Astrocyte of the cerebellum (primary cell): ENCODE measurements at regions not wholly inside any gene's neighbourhood (a gene's known extent, or its start where the extent isn't known, plus 50 kb on each side); places are given as distances from the start of the nearest gene placed in this dataset.

Experiments used
- DNase-seq: peaks from one replicate; pipeline ENCODE4 v3.0.0-alpha.2; 2011; ENCODE audit warnings: low read depth
- H3K4me3 ChIP-seq: 2 replicates; pipeline ENCODE4 v1.5.1; 2011; ENCODE audit warnings: mild to moderate bottlenecking, low read depth, low read length, moderate library complexity
- in situ Hi-C: cut with HindIII; loops from 2 replicates; pipeline ENCODE4 v1.10.0; 2017; ENCODE audit warnings: low sequenced_read_pairs
- TF ChIP-seq, protein P1 (sequence below): IDR thresholded peaks from 2 replicates; pipeline ENCODE4 v1.5.1; 2012; ENCODE audit warnings: low read length, low read depth, moderate library complexity, mild to moderate bottlenecking; ENCODE audit errors: missing control alignments

DNA sequence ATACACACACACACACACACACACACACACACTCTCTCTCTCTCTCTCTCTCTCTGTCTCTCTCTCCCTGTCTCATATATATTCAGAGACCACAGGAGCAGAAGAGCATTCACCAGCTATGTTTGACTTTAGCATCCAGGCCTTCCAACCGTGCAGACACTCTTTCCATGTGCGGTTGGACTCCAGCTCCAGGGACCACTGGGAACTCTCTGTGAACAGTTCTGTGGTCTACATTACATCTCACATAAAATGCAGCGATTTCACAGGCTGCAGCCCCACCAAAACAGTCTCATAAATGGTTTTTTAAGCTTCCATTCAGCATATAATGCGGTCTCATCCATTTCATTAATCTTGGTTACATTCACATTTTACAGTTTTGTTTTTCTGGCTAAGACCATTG is 508.4 kb upstream of the SULF2 start:
- in situ Hi-C loops = loop anchor here (10.0 kb wide), 2 partner anchors 509 to 619 kb away; partner anchors contain the start of gene SULF2
- TF ChIP-seq, protein P1, sequence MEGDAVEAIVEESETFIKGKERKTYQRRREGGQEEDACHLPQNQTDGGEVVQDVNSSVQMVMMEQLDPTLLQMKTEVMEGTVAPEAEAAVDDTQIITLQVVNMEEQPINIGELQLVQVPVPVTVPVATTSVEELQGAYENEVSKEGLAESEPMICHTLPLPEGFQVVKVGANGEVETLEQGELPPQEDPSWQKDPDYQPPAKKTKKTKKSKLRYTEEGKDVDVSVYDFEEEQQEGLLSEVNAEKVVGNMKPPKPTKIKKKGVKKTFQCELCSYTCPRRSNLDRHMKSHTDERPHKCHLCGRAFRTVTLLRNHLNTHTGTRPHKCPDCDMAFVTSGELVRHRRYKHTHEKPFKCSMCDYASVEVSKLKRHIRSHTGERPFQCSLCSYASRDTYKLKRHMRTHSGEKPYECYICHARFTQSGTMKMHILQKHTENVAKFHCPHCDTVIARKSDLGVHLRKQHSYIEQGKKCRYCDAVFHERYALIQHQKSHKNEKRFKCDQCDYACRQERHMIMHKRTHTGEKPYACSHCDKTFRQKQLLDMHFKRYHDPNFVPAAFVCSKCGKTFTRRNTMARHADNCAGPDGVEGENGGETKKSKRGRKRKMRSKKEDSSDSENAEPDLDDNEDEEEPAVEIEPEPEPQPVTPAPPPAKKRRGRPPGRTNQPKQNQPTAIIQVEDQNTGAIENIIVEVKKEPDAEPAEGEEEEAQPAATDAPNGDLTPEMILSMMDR = no peak
- DNase-seq = no peak
- no peak overlapping the region for H3K4me3 ChIP-seq

DNA sequence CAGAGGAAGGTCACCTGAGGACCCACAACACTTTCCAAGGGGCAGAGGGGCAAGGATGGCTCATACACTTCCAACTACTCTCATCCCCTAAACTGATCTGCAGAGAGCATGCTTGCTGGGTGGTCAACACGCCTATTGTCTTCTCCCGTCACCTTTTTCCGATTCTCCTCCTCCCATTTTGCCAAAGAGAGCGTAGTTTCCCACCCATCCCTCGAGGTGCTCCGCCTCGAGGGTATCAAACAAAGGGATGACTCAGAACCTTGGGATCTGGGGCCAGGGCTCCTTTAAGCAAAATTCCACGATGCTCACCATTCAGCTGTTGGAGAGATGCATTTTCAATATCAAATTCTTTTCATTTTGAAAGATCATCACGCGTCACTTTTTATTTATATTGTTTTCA is 507.5 kb upstream of the SULF2 start:
- H3K4me3 ChIP-seq = no peak overlapping the region
- TF ChIP-seq, protein P1 = no peak
- no peak for DNase-seq
- in situ Hi-C loops = loop anchor here (10.0 kb wide), 2 partner anchors 508 to 618 kb away; partner anchors contain the start of gene SULF2

DNA sequence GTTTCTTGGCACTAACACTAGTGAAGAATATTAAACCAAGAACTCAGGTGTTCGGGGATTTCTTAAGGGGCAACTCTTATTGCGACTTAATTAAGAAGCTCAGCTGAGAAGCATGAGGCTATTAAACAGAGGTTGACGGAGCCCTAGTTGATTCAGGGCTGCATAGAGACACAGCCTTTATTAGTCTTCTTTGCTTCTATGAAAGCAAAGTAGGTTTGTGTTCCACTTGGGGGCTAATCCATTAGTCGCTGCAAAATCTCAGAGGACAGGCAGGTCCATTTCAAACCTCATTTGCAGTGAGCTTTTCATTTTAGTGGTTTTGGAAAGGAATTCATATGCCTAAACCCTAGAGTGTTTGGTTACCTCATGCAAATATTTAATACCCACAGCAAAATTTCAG is 506.6 kb upstream of the SULF2 start:
- TF ChIP-seq, protein P1 = no peak
- in situ Hi-C loops = loop anchor here (10.0 kb wide), 2 partner anchors 507 to 617 kb away; partner anchors contain the start of gene SULF2
- no peak for DNase-seq
- H3K4me3 ChIP-seq = no peak overlapping the region

DNA sequence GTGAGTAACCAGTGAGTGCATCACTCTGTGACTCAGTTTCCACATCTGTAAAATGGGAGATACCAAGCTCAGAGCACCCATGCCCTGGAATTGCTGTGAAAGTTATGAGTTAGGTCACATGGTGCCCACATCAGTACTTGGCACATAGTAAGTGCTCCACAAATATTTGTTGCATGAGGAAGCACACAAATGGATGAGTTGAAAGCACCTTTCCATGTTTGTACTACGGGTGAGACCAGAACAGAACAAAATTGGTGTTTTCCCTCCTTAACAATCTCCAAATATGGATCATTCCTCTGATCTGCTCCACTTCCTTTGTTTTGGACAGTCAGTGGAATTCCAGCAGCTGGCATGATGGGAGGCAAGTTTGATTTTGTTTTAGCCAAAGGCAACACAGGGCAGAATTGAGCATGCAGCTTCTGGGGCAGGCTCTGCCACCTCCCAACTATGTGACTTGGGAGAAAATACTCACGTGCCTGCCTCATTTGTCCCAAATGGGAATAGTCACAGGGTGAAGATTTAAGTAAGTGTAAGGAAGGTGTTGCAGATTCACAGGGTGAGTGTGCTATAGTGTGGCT is 503.7 kb upstream of the SULF2 start:
- in situ Hi-C loops = no loop called here

DNA sequence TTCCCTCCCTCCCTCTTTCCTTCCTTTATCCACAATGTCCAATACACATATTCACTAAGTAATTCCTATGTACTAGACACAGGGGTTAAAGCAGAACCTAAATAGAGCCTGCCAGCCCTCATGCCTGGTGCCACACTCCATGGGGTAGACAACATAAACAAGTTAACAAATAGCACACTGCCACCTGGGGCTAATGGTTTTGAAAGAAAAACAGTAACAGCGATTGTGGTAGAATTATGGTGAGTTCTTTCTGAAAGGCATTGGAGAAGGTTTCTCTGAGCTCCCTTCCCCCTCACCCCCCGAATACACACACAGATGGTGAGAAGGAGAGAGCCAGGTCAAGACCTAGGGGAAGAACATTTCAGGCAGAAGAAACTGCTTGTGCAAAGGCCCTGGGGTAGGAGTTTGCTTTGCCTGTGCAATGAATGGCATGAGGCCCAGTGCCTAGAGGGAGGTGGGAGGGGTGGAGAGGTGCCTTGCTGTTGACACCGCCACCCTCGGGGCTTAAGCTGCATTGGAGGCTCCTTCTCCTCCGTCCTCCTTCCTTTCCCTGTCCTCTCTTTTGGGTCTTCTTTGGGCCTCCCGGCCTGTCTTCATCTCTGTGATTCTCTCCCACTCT is 502.4 kb upstream of the SULF2 start:
- in situ Hi-C loops = no loop called here
- TF ChIP-seq, protein P1 = no peak
- H3K4me3 ChIP-seq = no peak overlapping the region
- no peak for DNase-seq

More for the DNA sequence above, 503.7 kb upstream of the SULF2 start:
- H3K4me3 ChIP-seq = no peak overlapping the region
- TF ChIP-seq, protein P1 = no peak
- DNase-seq = no peak

DNA sequence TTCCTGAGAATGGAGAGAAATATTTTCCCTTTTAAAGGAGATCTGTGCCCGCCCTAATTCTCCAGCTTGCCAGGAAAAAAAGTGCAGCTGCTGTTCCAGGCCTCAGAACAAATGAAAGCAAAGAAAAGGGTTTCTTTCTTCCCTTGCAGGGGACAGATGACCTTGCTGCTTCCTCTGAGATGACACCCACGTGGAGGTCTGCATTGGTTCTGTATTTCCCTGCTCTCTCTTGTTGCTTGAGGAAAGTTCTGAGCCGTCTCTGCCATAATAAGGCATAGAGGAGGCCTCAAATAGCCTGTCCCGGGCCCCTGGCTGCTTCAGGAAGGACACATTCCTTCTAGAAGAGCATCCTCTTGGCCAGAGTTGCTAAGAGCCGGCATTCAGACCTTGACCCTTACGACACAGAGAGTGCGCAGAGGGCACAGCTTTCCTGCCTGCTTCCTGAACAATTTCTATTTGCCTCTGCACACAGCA is 501.8 kb upstream of the SULF2 start:
- TF ChIP-seq, protein P1 = no peak
- no peak overlapping the region for H3K4me3 ChIP-seq
- in situ Hi-C loops = no loop called here
- DNase-seq = no peak
